Globus pallidus (tissue), 1 donor: ENCODE measurements at regions not wholly inside any gene's neighbourhood (a gene's known extent, or its start where the extent isn't known, plus 50 kb on each side); places are given as distances from the start of the nearest gene placed in this dataset.
"Not testable (repeated sequence)": the region's sequence is repeated elsewhere in the genome, so short reads cannot be mapped to it uniquely, and the experiment has no call there.

Experiments
- DNase-seq: peaks from one replicate; pipeline ENCODE4 v3.0.0-alpha.2; 2015; ENCODE audit warnings: low spot score

DNA sequence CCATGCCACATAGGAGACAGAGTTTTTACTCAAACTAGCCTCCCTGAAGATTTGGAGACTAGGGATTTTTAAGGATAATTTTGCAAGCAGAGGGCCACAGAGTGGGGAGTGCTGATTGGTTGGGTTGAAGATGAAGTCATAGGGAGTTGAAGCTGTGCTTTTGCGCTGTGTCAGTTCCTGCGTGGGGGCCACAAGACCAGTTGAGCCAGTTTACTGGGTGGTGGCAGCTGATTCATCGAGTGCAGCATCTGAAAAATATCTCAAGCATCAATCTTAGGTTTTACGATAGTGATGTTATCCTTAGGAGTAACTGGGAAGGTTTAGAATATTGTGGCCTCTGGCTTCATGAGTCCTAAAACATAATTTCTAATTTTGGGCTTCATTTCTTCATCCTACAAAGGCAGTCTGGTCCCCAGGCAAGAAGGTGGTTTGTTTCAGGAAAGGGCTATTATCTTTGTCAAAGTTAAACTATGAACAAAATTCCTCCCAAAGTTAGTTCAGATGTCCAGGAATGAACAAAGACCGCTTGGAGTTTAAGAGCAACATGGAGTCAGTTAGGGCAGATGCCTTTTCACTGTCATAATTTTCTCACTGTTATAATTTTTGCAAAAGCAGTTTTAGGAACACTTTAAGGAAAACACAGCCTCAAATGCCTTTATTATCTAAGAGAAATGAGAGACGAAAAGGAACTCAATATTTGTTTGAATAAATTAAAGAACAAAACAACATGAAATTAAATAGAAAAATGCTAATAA lies 960.8 kb upstream of the PRKX start:
- DNase-seq: no peak

GRCh38 chrX:4671344-4671743 lies 957.9 kb upstream of the PRKX start:
- DNase-seq: no peak

DNA sequence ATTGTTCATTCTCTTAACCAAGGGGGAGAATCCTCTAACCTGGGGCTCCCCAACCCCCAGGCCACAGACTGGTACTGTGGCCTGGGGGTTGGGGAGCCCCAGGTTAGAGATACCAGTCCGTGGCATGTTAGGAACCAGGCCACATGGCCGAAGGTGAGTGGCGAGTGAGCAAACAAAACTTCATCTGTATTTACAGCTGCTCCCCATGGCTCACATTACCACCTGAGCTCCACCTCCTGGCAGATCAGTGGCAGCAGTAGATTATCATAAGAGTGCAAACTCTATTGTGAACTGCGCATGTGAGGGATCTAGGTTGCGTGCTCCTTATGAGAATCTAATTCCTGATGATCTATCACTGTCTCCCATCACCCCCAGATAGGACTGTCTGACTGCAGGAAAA lies 957.2 kb upstream of the PRKX start:
- no peak for DNase-seq

- DNase-seq: no peak
Observed at GRCh38 chrX:4668802-4669536, 955.5 kb upstream of the PRKX start.

- no peak for DNase-seq
Observed at GRCh38 chrX:4663085-4663484, 949.6 kb upstream of the PRKX start.

DNA sequence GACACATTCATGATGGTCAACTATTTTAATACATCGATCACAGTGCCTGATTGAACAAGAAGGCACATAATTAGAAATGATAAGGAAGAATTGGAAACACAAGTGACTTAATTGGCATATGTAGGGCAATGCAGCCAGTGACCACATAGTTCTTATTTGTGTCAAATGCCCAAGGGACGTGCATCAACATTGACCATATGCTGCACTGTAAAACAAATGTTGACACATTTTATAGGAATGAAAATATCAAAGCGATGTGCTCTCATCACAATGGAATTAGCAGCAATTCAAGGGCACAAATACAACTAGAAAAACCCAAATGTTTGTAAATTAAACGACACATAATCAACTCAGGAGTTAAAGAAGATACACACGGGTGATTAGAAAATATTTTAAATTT lies 948.3 kb upstream of the PRKX start:
- no peak for DNase-seq

- DNase-seq: no peak
Observed at GRCh38 chrX:4656419-4656818, 943.0 kb upstream of the PRKX start.

DNA sequence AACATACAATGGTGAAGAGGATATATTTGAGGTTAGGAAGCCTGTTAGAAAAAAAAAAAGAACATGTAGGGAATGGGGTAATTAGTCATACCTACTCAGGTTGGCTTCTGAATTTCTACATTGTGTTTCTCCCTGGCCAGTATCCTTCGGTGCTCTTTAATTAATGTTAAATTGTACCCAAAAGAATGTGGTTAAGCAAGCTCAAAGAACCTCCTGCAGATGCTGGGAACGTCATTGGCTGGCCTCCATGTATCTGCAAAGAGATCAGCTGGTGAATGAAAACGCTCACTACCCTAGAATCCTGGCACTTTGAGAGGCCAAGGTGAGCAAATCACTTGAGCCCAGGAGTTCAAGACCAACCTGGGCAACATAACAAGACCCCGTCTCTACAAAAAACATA lies 942.3 kb upstream of the PRKX start:
- DNase-seq: no peak

DNA sequence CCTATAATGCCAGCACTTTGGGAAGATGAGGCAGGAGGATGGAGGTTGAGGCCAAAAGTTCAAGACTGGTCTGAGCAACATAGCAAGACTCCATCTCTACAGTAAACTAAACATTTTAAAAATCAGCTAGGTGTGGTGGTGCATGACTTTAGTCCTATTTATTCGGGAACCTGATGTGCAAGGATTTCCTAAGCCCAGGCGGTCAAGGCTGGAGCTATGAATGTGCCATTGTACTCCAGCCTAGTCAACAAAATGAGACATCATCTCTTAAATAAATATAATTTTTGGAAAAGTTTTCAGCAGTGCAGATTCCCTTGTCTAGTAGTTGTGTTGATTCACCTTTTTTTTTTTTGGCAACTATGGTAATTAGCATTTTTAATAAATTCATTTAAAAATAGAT lies 928.7 kb upstream of the PRKX start:
- no peak for DNase-seq

DNA sequence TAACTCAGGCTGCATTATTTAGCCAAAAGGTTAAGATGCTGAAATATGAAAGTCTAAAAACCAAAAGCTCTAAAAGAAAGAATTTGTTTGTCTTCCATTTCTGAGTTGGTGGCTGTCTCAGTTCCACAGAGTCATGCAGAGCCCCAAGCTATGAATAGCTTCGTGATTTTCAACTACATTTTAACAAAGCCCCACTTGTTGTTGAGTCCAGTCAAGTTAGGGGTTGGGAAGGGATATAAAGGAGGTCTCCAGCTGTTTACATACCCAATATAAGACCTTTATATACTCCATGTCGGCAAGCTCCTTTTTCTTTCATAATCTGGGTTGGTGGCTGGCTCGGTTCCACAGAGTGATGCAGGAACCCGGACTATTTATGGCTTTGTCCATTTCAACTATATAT lies 924.6 kb upstream of the PRKX start:
- no peak for DNase-seq

GRCh38 chrX:4627414-4627813 lies 914.0 kb upstream of the PRKX start:
- DNase-seq: no peak

- DNase-seq: no peak
Observed at GRCh38 chrX:4622486-4623167, 909.2 kb upstream of the PRKX start.

DNA sequence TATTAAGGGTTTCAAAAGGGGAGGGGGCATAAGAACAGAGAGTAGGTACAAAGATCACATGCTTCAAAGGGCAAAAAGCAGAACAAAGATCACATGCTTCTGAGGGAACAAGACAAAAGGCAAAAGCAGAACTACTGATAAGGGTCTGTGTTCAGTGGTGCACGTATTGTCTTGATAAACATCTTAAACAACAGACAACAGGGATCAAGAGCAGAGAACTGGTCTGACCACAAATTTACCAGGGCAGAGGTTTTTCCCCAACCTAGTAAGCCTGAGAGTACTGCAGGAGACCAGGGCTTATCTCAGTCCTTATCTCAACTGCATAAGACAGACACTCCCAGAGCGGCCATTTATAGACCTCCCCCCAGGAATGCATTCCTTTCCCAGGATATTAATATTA lies 900.2 kb upstream of the PRKX start:
- not testable (repeated sequence) for DNase-seq

- DNase-seq: no peak
Observed at GRCh38 chrX:4588893-4589292, 875.4 kb upstream of the PRKX start.

- no peak for DNase-seq
Observed at GRCh38 chrX:4588466-4588865, 875.0 kb upstream of the PRKX start.

- DNase-seq: no peak
Observed at GRCh38 chrX:4588056-4588455, 874.6 kb upstream of the PRKX start.

DNA sequence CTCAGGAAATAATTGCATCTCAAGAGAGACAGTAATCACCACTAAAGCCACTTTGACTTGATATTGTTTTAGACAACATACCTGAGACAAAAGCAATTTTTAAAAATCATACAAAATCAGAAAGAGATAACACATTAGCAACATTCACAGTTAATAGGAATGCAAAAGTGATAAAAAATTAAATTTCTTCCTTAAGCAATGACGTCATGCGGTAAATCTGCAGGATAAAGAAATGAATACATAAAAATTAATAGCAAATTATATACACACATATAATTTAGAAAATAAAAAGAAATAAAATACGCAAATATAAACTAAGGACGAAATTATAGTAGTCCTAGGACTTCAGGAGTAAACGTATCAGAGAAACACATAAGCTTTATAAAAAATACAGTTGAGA lies 866.5 kb upstream of the PRKX start:
- no peak for DNase-seq

DNA sequence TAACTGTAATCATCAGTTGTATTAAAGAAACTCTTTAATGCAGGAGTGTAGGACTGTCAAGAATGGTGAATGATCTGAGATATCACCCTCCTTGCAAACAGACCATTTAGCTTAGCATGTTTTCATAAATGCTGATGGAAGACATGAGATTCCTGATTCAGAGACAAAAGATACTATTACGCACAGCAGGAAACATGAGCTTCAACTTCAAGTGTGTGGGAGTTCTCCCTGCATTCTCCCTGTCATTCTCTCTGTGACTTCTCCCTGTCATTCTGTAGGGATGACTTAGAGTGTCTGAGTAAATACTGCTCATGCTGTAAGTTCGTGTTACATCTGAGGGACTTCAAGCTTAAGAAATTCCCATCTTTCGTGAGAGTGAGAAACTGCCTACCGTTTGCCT lies 866.0 kb upstream of the PRKX start:
- no peak for DNase-seq

DNA sequence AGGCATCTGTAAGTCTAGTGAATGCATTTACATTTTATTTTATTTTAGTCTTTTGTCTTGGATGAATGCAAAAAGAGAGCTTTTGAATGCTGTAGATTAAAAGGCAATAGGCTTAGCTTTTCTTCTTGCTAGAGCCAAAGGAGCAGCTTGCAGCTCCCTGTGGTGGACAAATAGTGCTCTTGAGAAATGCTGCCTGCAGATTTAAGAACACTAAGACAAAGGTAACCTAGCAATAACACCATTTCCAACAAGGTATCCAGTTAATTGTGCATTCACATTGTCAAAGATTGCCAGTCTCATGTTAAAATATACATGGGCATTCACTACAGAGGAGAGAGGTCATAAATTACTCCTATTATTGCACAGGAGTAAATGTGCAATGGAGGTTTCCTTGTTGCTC lies 859.2 kb upstream of the PRKX start:
- no peak for DNase-seq

GRCh38 chrX:4570151-4570550 lies 856.7 kb upstream of the PRKX start:
- DNase-seq: no peak

GRCh38 chrX:4560192-4560591 lies 846.7 kb upstream of the PRKX start:
- DNase-seq: no peak

GRCh38 chrX:4550018-4550417 lies 836.6 kb upstream of the PRKX start:
- DNase-seq: no peak

GRCh38 chrX:4547213-4547836 lies 833.9 kb upstream of the PRKX start:
- DNase-seq: peak; percentile 32
